IPS-20b (cell line): ENCODE measurements at regions not wholly inside any gene's neighbourhood (a gene's known extent, or its start where the extent isn't known, plus 50 kb on each side); places are given as distances from the start of the nearest gene placed in this dataset.

Experiments used
- H3K27ac ChIP-seq: one replicate; pipeline ENCODE4 v1.5.1; 2013; ENCODE audit warnings: low read length
- H3K27me3 ChIP-seq: 2 replicates; pipeline ENCODE4 v1.6.1; 2013; ENCODE audit warnings: mild to moderate bottlenecking, low read length, inconsistent platforms; ENCODE audit not compliant: insufficient read depth
- H3K36me3 ChIP-seq: 2 replicates; pipeline ENCODE4 v1.6.1; 2013; ENCODE audit warnings: low read depth, mild to moderate bottlenecking, inconsistent platforms, low read length, moderate library complexity; ENCODE audit not compliant: insufficient read depth
- H3K4me1 ChIP-seq: 2 replicates; pipeline ENCODE4 v1.6.1; 2013; ENCODE audit warnings: mild to moderate bottlenecking, control low read depth, inconsistent platforms, low read length, moderate library complexity; ENCODE audit not compliant: insufficient read depth
- H3K4me3 ChIP-seq: 2 replicates; pipeline ENCODE4 v1.5.1; 2013; ENCODE audit warnings: mild to moderate bottlenecking, low read length, inconsistent platforms
- H3K9ac ChIP-seq: 2 replicates; pipeline ENCODE4 v1.6.1; 2013; ENCODE audit warnings: low read depth, mild to moderate bottlenecking, inconsistent platforms, low read length, moderate library complexity
- H3K9me3 ChIP-seq: 2 replicates; pipeline ENCODE4 v1.6.1; 2013; ENCODE audit warnings: mild to moderate bottlenecking, low read depth, low read length, inconsistent platforms; ENCODE audit not compliant: insufficient read depth

DNA sequence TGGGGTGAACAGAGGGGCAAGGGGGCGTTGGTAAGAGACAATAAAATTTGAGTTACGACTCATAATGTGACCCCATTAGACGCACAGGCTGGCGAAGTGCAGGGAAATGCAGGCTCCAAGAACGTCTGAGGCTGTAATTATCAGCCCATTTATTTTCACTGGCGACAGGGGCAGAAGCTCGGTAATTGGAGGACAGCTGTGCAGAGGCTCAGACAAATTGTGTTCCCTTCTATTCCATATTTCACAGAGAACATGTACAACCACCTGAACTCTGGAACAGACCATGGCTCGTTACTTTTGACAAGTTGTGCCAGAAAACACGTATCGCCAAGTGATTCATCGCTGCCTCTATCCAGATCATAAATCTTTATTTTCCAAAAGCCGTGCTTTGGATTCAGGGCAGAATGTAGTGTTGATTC, 137.3 kb upstream of the FRMD4A start:
- no peaks in the 10 kb centered on the region for H3K4me1 ChIP-seq
- H3K9ac ChIP-seq, result no peak overlapping the region
- H3K9me3 ChIP-seq, result no peaks in the 10 kb centered on the region
- no peak overlapping the region for H3K27ac ChIP-seq
- no peak overlapping the region for H3K4me3 ChIP-seq
- H3K27me3 ChIP-seq, result no peaks in the 10 kb centered on the region
- H3K36me3 ChIP-seq, result no peaks in the 10 kb centered on the region

DNA sequence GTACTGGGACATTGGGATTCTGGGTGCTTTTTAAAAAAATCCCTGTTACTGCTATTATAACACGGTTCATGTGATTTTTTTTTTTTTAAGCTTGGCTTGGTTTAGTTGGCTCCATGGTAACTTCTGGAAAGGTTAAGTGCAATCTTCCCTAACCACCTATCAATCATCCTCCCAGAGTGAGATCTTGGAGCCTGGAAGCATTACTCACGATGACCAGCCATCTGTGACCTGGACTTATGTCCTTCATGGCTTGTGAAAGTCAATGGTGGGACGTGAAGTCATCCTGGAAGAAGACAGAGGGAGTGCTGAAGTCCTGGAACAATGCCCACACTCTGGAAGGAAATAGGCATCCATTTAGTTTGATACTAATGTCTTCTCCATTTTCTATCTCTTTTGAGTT, 135.5 kb upstream of the FRMD4A start:
- Histone ChIP-seq H3K27ac (no peak overlapping the region), H3K4me1 (peaks cover 3% of the 10 kb centered on the region; the same call in 1 of the 2 replicates), H3K9ac (no peak overlapping the region), H3K4me3 (no peak overlapping the region), H3K27me3 (no peaks in the 10 kb centered on the region), H3K9me3 (no peaks in the 10 kb centered on the region), H3K36me3 (no peaks in the 10 kb centered on the region)

DNA sequence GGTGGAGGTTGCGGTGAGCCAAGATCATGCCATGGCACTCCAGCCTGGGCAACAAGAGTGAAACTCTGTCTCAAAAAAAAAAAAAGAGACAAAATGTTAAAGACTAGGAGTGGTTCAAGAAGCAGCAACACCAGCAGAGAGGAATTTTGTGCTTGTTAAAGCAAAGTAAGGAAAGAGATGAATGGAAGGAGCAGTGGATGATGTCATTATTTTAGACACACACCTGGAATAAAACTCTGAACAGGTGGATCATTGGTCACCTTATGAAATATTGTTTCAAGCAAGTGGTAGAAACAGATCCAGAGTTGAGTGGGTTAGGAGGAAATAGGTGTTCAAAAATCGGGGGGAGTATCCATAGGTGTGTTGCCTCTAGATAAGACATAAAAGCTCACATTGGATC, 129.7 kb upstream of the FRMD4A start:
- no peaks in the 10 kb centered on the region for H3K36me3 ChIP-seq
- no peaks in the 10 kb centered on the region for H3K9me3 ChIP-seq
- peaks cover 3% of the 10 kb centered on the region; the same call in 1 of the 2 replicates for H3K4me1 ChIP-seq
- no peaks in the 10 kb centered on the region for H3K27me3 ChIP-seq
- H3K4me3 ChIP-seq, result no peak overlapping the region
- H3K27ac ChIP-seq, result no peak overlapping the region
- no peak overlapping the region for H3K9ac ChIP-seq

DNA sequence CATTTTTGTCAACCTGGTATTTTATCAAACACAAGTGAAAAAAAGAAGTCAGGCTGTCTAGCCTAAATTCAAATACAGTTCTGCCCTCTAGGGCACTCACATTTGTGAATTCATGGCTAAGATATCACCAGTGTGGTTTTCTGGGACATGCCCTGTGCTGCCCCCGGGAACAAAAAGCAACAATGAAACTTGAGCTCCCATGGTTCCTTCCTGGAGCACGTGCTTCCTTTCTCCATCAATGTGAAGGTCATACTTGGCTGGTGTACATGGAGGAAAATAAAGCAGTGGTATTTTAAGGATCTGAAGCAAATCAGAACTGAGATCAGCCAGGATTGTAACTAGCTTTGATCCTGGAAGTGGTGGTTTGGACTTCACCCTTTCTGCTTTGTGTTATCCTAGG, 128.9 kb upstream of the FRMD4A start:
- Histone ChIP-seq H3K9me3 (no peaks in the 10 kb centered on the region), H3K27me3 (no peaks in the 10 kb centered on the region), H3K9ac (no peak overlapping the region), H3K36me3 (no peaks in the 10 kb centered on the region), H3K4me1 (peaks cover 3% of the 10 kb centered on the region; the same call in 1 of the 2 replicates), H3K4me3 (no peak overlapping the region), H3K27ac (no peak overlapping the region)

DNA sequence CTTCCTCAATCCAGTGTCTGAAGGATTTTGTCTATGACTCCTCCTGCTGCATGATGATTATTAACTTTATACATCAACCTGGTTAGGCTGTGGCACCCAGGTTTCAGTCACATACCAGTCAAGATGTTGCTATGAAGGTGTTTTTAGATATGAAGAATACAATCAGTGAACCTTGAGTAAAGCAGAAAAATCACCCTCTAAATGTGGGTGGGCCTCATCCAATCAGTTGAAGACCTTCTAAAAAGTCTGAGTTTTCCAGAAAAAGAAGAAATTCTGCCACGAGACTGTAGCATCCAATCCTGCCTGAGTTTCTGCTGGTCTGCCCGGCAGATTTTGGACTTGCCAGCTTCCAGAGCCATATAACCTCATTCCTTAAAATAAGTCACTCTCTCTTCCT, 126.1 kb upstream of the FRMD4A start:
- no peak overlapping the region for H3K27ac ChIP-seq
- H3K4me3 ChIP-seq, result no peak overlapping the region
- H3K27me3 ChIP-seq, result no peaks in the 10 kb centered on the region
- no peaks in the 10 kb centered on the region for H3K9me3 ChIP-seq
- peaks cover 3% of the 10 kb centered on the region; the same call in 1 of the 2 replicates for H3K4me1 ChIP-seq
- H3K9ac ChIP-seq, result no peak overlapping the region
- no peaks in the 10 kb centered on the region for H3K36me3 ChIP-seq

DNA sequence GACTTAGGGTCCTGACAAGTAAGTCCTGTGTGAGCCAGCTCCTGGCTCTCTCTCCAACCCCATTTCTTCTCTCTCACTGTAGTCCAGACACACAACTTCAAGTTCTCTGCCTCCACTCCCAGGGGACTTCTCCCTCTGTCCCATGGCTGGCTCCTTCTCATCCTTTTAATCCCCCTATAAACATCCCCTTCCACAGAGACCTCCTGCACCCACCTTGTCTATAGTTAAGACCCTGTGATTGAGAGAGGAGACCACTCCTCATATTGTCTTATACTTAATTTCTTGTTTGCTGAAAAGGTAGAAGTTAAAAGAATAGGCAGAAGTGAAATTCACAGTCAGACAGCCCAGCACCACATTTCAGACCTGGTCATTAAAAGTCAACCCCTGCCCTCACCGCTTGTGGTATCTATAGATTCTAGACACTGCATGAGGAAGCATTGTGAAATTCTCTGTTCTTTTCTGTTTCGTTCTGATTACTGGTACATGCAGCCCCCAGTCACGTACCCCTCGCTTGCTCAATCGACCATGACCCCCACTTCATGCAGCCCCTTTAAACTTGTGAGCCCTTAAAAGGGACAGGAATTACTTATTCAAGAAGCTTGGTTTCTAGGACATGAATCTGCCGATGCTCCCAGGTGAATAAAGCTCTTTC, 125.6 kb upstream of the FRMD4A start:
- Histone ChIP-seq H3K36me3 (no peaks in the 10 kb centered on the region), H3K4me1 (peaks cover under 1% of the 10 kb centered on the region; the same call in 1 of the 2 replicates), H3K27ac (no peak overlapping the region), H3K9ac (no peak overlapping the region), H3K9me3 (no peaks in the 10 kb centered on the region), H3K27me3 (no peaks in the 10 kb centered on the region), H3K4me3 (no peak overlapping the region)

DNA sequence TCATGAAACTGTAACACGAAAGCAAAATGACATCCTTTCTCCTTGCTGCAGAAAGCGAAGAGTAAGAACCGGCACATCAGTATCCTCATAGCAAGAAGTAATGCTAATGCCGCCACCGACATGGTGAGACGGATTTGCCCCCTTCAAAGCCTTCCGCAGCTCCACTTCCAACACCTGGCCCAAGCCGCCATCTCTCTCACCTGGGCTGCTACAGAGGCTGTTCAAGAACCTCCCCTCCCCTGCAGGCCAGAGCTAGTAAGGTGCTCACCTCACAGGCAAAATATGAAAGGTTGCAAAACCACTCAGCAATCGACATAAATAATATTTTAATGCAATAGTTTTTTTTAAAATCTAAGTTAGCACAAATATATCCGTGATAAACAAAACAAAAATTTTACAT, 123.9 kb upstream of the FRMD4A start:
- Histone ChIP-seq H3K9me3 (no peaks in the 10 kb centered on the region), H3K27ac (no peak overlapping the region), H3K4me3 (no peak overlapping the region), H3K4me1 (no peaks in the 10 kb centered on the region), H3K36me3 (no peaks in the 10 kb centered on the region), H3K27me3 (no peaks in the 10 kb centered on the region), H3K9ac (no peak overlapping the region)

DNA sequence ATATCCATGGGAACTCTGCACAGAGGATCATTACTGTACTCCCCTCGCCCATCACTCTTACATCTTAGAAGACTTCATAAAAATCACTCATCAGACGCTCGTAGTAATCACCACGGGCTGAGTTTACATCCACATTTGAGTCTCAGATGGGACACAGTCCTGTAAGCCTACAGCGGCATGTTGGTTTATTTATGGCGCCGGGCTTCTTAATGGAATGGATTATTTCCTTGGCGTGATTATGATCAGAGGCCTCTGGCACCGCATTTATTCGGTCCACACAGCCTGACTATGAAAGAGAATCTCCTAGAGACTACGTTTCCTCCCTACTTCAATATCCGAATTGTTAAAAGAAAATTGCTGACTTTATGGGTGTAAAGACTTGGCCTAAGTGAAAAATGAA, 123.5 kb upstream of the FRMD4A start:
- Histone ChIP-seq H3K27me3 (no peaks in the 10 kb centered on the region), H3K9ac (no peak overlapping the region), H3K4me1 (no peaks in the 10 kb centered on the region), H3K27ac (no peak overlapping the region), H3K36me3 (no peaks in the 10 kb centered on the region), H3K4me3 (no peak overlapping the region), H3K9me3 (no peaks in the 10 kb centered on the region)

DNA sequence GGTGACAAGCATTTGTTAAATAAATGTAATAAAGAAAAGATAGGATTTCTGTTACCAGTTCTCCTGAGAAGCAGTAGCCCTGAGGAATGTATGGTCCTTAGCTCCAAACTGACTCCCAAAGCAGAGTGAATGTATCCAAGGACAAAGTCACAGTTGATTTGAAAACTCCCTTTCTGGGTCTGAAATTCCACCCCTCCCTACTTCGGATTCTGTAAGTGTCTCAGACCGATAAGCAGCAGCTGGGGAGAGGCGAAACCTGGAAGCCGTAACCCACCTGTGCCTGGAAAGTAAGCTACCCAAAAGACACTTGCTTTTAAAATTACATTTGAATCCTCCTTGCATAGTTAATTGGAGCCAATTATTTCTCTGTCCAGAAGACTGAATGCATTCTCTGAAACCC, 122.9 kb upstream of the FRMD4A start:
- Histone ChIP-seq H3K27ac (no peak overlapping the region), H3K9ac (no peak overlapping the region), H3K36me3 (no peaks in the 10 kb centered on the region), H3K9me3 (no peaks in the 10 kb centered on the region), H3K4me3 (no peak overlapping the region), H3K27me3 (no peaks in the 10 kb centered on the region), H3K4me1 (no peaks in the 10 kb centered on the region)

DNA sequence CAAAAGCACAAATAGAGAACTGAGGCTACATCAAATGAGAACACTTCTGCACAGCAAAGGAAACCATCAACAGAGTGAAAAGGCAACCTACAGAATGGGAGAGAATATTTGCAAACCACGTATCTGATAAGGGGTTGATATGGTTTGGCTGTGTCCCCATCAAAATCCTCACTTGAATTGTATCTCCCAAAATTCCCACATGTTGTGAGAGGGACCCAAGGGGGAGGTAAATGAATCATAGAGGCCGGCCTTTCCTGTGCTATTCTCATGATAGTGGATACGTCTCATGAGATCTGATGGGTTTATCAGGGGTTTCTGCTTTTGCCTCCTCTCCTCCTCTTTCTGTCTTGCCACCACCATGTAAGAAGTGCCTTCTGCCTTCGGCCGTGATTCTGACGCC, 120.6 kb upstream of the FRMD4A start:
- Histone ChIP-seq H3K4me1 (no peaks in the 10 kb centered on the region), H3K9me3 (no peaks in the 10 kb centered on the region), H3K9ac (no peak overlapping the region), H3K27me3 (no peaks in the 10 kb centered on the region), H3K27ac (no peak overlapping the region), H3K36me3 (no peaks in the 10 kb centered on the region), H3K4me3 (no peak overlapping the region)

DNA sequence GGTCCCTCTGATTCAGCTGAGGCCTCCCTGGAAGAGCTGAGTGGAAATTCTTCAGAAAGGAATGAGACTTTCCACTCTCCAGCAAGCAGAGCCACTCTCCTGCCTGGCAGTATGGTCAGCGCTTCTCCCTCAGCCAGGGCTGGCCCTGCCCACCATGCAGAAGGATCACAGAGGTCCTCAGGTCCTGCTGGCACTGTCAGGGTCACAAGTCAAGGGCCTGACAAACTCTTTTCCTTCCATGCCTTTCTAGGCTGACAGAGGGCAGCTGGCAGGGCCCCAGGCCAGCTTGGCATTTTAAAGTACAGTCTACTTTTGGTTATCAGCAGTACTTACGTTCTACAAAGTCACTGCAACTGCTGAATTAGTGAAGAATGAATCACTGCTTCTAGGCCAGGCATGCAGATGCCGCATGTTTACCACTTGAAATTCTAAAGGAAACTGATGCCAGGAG, 119.3 kb upstream of the FRMD4A start:
- Histone ChIP-seq H3K27me3 (no peaks in the 10 kb centered on the region), H3K9ac (no peak overlapping the region), H3K27ac (no peak overlapping the region), H3K36me3 (no peaks in the 10 kb centered on the region), H3K4me3 (no peak overlapping the region), H3K4me1 (no peaks in the 10 kb centered on the region), H3K9me3 (no peaks in the 10 kb centered on the region)

DNA sequence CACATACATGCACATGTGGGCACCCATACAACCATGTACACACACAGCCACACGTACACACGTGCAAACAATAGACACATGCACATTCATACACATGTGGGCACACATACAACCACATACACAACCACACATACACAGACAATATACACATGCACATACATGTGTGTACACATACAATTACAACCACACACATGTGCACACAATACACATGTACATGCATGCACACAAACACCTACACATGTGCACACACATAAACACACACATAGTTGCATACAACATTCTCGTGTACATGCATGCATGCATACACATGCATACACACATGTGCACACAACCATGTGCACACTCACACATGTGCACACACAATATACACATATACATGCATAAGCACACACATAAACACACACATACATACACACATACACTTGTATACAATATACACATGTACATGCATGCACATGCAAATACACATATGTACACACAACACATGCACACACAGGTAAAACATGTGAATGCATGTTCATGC, 118.6 kb upstream of the FRMD4A start:
- H3K9me3 ChIP-seq, result no peaks in the 10 kb centered on the region
- H3K4me3 ChIP-seq, result no peak overlapping the region
- no peaks in the 10 kb centered on the region for H3K4me1 ChIP-seq
- H3K36me3 ChIP-seq, result no peaks in the 10 kb centered on the region
- H3K9ac ChIP-seq, result no peak overlapping the region
- H3K27me3 ChIP-seq, result no peaks in the 10 kb centered on the region
- no peak overlapping the region for H3K27ac ChIP-seq
